CD4-positive, alpha-beta memory T cell (primary cell): ENCODE measurements at regions not wholly inside any gene's neighbourhood (a gene's known extent, or its start where the extent isn't known, plus 50 kb on each side); places are given as distances from the start of the nearest gene placed in this dataset.
"Not testable (repeated sequence)": the region's sequence is repeated elsewhere in the genome, so short reads cannot be mapped to it uniquely, and the experiment has no call there.

ENCODE experiments used
- CTCF ChIA-PET: fragments of 350-600 bp; sonication (Branson Sonifier 250); formaldehyde crosslinking; loops from one replicate; lab custom pipeline; 2021; ENCODE audit warnings: inconsistent platforms; ENCODE audit not compliant: partially characterized antibody; lab: Charles Lee
- POLR2A ChIA-PET: fragments of 350-600 bp; sonication (Branson Sonifier 250); formaldehyde crosslinking; loops from one replicate; lab custom pipeline; 2021; ENCODE audit not compliant: partially characterized antibody; lab: Charles Lee
- DNase-seq, 5 donors: peaks; one replicate each; pipeline versions ENCODE4 v3.0.0 to v3.0.0-alpha.2; 2020 to 2022; ENCODE audit warnings: mixed read lengths in 1 of 5
- H3K27ac ChIP-seq: one replicate; pipeline ENCODE4 v1.7.0; 2013; ENCODE audit warnings: low read depth, low read length
- H3K27me3 ChIP-seq: 2 replicates; pipeline ENCODE4 v1.7.0; 2013; ENCODE audit warnings: mild to moderate bottlenecking, low read length, moderate library complexity; ENCODE audit not compliant: insufficient read depth
- H3K36me3 ChIP-seq: 2 replicates; pipeline ENCODE4 v1.7.0; 2013; ENCODE audit warnings: mild to moderate bottlenecking, low read length, moderate library complexity; ENCODE audit not compliant: insufficient read depth
- H3K4me1 ChIP-seq: 2 replicates; pipeline ENCODE4 v1.7.0; 2013; ENCODE audit warnings: mild to moderate bottlenecking, low read length, moderate library complexity; ENCODE audit not compliant: insufficient read depth
- H3K4me3 ChIP-seq, 2 donors: one replicate each; pipeline ENCODE4 v1.7.0; 2013; ENCODE audit warnings: low read length in 2 of 2, mild to moderate bottlenecking in 1 of 2
- H3K9me3 ChIP-seq, 2 donors: one replicate each; pipeline ENCODE4 v1.7.0; 2013; ENCODE audit warnings: low read length in 2 of 2, control low read depth in 1 of 2; ENCODE audit not compliant: control insufficient read depth in 1 of 2
- H3K27ac Mint-ChIP-seq, 7 donors: one replicate each; pipeline ENCODE4 v1.8.0; 2020 to 2021; ENCODE audit warnings: mixed read lengths in 7 of 7, mild to moderate bottlenecking in 6 of 7, inconsistent platforms in 3 of 7, moderate library complexity in 3 of 7
- H3K27me3 Mint-ChIP-seq, 2 donors: one replicate each; pipeline ENCODE4 v1.8.0; 2020 to 2021; ENCODE audit warnings: mixed read lengths in 2 of 2
- H3K36me3 Mint-ChIP-seq, 2 donors: one replicate each; pipeline ENCODE4 v1.8.0; 2020 to 2021; ENCODE audit warnings: mixed read lengths in 2 of 2, inconsistent platforms in 1 of 2, mild to moderate bottlenecking in 1 of 2
- H3K4me1 Mint-ChIP-seq, 4 donors: one replicate each; pipeline ENCODE4 v1.8.0; 2020 to 2021; ENCODE audit warnings: mixed read lengths in 4 of 4, mild to moderate bottlenecking in 1 of 4
- H3K4me3 Mint-ChIP-seq, 8 donors: one replicate each; pipeline ENCODE4 v1.8.0; 2020 to 2021; ENCODE audit warnings: mixed read lengths in 8 of 8, mild to moderate bottlenecking in 7 of 8, moderate library complexity in 6 of 8, inconsistent platforms in 3 of 8
- H3K9me3 Mint-ChIP-seq, 8 donors: one replicate each; pipeline ENCODE4 v1.8.0; 2020 to 2021; ENCODE audit warnings: mixed read lengths in 8 of 8, mild to moderate bottlenecking in 5 of 8, inconsistent platforms in 3 of 8, moderate library complexity in 1 of 8
- intact Hi-C: fragments of 100-400 bp; cut with micrococcal nuclease; formaldehyde crosslinking; loops from one replicate; pipeline ENCODE4 v1.15.1; 2023

DNA sequence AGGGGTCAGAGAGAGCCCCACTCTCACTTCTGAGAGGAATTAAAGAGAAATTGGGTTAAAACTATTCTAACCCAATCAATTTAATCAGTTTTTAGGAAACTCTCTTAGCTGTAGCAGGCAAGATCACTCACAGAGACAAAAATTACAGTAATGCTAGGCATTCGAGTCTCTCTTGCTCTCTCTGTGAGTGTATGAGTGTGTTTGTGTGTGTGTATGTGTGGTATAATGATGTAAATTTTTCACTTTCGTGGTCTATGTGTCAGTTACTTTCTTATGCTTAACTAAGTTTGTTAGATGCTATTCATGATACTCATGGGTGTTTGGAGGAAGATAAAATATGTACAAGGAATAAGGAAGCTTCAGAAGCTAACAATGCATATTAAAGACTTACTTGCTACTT is 131.3 kb downstream of the FASLG start:
- Mint-ChIP-seq H3K27me3 (no peaks in the 10 kb centered on the region), H3K36me3 (no peaks in the 10 kb centered on the region), H3K27ac (no peak overlapping the region), H3K4me1 (no peaks in the 10 kb centered on the region), H3K4me3 (no peak overlapping the region), H3K9me3 (no peaks in the 10 kb centered on the region)
- intact Hi-C loops, result no loop called here
- ChIA-PET CTCF (interaction anchor here (1.9 kb wide), 1 partner anchor 11 kb away, joined by 7 read pairs; no protein-coding TSS in a partner anchor), POLR2A (no interaction called here)
- Histone ChIP-seq H3K9me3 (no peaks in the 10 kb centered on the region), H3K4me1 (no peaks in the 10 kb centered on the region), H3K4me3 (no peak overlapping the region), H3K27ac (no peak overlapping the region), H3K27me3 (no peaks in the 10 kb centered on the region), H3K36me3 (no peaks in the 10 kb centered on the region)
- DNase-seq, result no peak

DNA sequence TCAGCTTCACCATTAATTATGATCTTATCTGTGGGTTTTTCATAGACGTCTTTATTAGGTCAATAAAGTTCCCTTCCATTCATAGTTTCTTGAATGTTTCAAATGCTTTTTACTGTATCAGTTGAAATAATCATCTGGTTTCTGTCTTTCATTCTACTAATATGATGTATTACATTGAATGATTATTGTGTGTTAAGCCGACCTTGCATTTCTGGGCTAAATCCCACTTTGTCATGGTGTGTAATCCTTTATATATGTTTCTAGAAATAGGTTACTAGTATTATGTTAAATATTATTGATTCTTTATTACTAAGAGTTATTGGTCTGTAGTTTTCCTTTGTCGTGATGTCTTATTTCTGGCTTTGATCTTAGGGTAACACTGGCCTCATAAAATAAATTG is 134.9 kb downstream of the FASLG start:
- H3K9me3 Mint-ChIP-seq, result peaks cover 0 to 2% (median 0%) of the 10 kb centered on the region in 8 donors
- no peak overlapping the region for H3K27ac ChIP-seq
- intact Hi-C loops, result no loop called here
- H3K4me3 Mint-ChIP-seq, result no peak overlapping the region
- no peaks in the 10 kb centered on the region for H3K27me3 ChIP-seq
- no peaks in the 10 kb centered on the region for H3K4me1 ChIP-seq
- H3K4me1 Mint-ChIP-seq, result no peaks in the 10 kb centered on the region
- no peak for DNase-seq
- ChIA-PET POLR2A (no interaction called here), CTCF (interaction anchor here (0.9 kb wide), 1 partner anchor 52 kb away, joined by 3 read pairs; no protein-coding TSS in a partner anchor)
- no peaks in the 10 kb centered on the region for H3K36me3 ChIP-seq
- no peaks in the 10 kb centered on the region for H3K9me3 ChIP-seq
- peaks cover 0 to 3% of the 10 kb centered on the region in 2 donors for H3K27me3 Mint-ChIP-seq
- H3K4me3 ChIP-seq, result no peak overlapping the region
- no peak overlapping the region for H3K27ac Mint-ChIP-seq
- no peaks in the 10 kb centered on the region for H3K36me3 Mint-ChIP-seq

DNA sequence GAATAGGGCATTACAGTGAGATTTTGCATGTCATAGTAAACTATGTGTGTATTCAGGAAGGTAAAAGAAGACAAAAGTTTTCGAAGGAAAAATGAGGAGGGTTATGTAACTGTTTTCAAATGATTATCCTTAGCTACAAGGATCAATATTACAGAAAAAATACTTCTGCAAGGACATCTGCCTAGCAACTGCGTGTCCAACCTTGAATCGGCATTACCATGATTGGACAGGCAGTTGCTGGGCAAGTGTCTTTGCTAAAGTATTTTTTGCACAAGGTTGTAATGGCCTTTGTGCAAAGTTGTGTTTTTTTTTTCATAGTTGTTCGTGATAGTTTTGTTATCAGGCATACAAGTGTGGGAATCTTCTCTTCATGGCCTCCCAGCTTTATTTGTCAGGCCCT is 136.8 kb downstream of the FASLG start:
- Mint-ChIP-seq H3K4me3 (no peak overlapping the region), H3K36me3 (no peaks in the 10 kb centered on the region), H3K9me3 (peaks cover 0 to 2% (median 0%) of the 10 kb centered on the region in 8 donors), H3K27me3 (peaks cover 0 to 3% of the 10 kb centered on the region in 2 donors), H3K4me1 (no peaks in the 10 kb centered on the region), H3K27ac (no peak overlapping the region)
- Histone ChIP-seq H3K4me3 (no peak overlapping the region), H3K36me3 (no peaks in the 10 kb centered on the region), H3K9me3 (no peaks in the 10 kb centered on the region), H3K4me1 (no peaks in the 10 kb centered on the region), H3K27ac (no peak overlapping the region), H3K27me3 (no peaks in the 10 kb centered on the region)
- DNase-seq, result no peak
- CTCF ChIA-PET, result no interaction called here
- POLR2A ChIA-PET, result no interaction called here
- intact Hi-C loops, result no loop called here

DNA sequence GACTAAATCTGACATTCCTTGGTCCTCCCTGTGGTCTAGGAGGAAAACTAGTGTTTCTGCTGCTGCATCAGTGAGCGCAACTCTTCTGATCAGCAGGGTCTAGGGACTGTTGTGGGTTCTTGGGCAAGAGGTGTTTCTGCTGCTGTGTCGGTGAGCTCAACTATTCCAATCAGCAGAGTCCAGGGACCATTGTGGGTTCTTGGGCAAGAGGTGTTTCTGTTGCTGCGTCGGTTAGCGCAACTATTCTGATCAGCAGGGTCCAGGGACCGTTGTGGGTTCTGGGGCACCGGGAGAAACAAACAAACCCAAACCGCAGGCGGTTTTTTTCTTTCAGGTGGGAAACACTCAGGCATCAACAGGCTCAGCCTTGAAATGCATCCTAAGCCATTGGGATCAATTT is 140.9 kb downstream of the FASLG start:
- CTCF ChIA-PET, H3K27ac Mint-ChIP-seq: not testable (repeated sequence)

GRCh38 chr1:172801771-172802322 is 142.9 kb downstream of the FASLG start:
- peaks cover 0 to 29% (median 15%) of the 10 kb centered on the region in 8 donors for H3K9me3 Mint-ChIP-seq
- intact Hi-C loops, result no loop called here
- DNase-seq, result no peak
- no peak overlapping the region for H3K4me3 Mint-ChIP-seq
- H3K36me3 Mint-ChIP-seq, result peaks cover 0 to 4% of the 10 kb centered on the region in 2 donors
- H3K4me3 ChIP-seq, result no peak overlapping the region
- no peaks in the 10 kb centered on the region for H3K4me1 ChIP-seq
- H3K27me3 Mint-ChIP-seq, result no peaks in the 10 kb centered on the region
- CTCF ChIA-PET, result no interaction called here
- no peaks in the 10 kb centered on the region for H3K4me1 Mint-ChIP-seq
- H3K9me3 ChIP-seq, result no peaks in the 10 kb centered on the region
- POLR2A ChIA-PET, result no interaction called here
- no peaks in the 10 kb centered on the region for H3K27me3 ChIP-seq
- H3K27ac ChIP-seq, result no peak overlapping the region
- no peaks in the 10 kb centered on the region for H3K36me3 ChIP-seq
- peak overlapping the region in 1 of 7 donors; percentile 16 for H3K27ac Mint-ChIP-seq

More for the DNA sequence above, 140.9 kb downstream of the FASLG start:
- peaks cover 0 to 23% (median 10%) of the 10 kb centered on the region in 8 donors for H3K9me3 Mint-ChIP-seq
- POLR2A ChIA-PET, H3K36me3 ChIP-seq, DNase-seq, H3K36me3 Mint-ChIP-seq, H3K4me1 Mint-ChIP-seq, H3K4me1 ChIP-seq, H3K27ac ChIP-seq, intact Hi-C loops, H3K9me3 ChIP-seq, H3K4me3 ChIP-seq, H3K27me3 ChIP-seq, H3K4me3 Mint-ChIP-seq, H3K27me3 Mint-ChIP-seq: not testable (repeated sequence)

- H3K4me1 Mint-ChIP-seq, result peaks cover 0 to 4% (median 0%) of the 10 kb centered on the region in 4 donors
- ChIA-PET POLR2A (no interaction called here), CTCF (interaction anchor here (1.2 kb wide), 1 partner anchor 14 kb away, joined by 3 read pairs; no protein-coding TSS in a partner anchor)
- peaks cover 0 to 15% (median 11%) of the 10 kb centered on the region in 8 donors for H3K9me3 Mint-ChIP-seq
- no peaks in the 10 kb centered on the region for H3K4me1 ChIP-seq
- no peak overlapping the region for H3K27ac Mint-ChIP-seq
- no peaks in the 10 kb centered on the region for H3K36me3 ChIP-seq
- H3K27ac ChIP-seq, result no peak overlapping the region
- H3K27me3 ChIP-seq, result no peaks in the 10 kb centered on the region
- H3K4me3 Mint-ChIP-seq, result no peak overlapping the region
- peaks cover 3 to 4% of the 10 kb centered on the region in 2 donors for H3K36me3 Mint-ChIP-seq
- H3K4me3 ChIP-seq, result no peak overlapping the region
- H3K27me3 Mint-ChIP-seq, result no peaks in the 10 kb centered on the region
- DNase-seq, result no peak
- no peaks in the 10 kb centered on the region for H3K9me3 ChIP-seq
- intact Hi-C loops, result no loop called here
These were observed 150.8 kb downstream of the FASLG start for GRCh38 chr1:172809750-172810149.

- intact Hi-C loops, result no loop called here
- CTCF ChIA-PET, result interaction anchor here (1.2 to 1.4 kb wide), 2 partner anchors 13 to 31 kb away, joined by 3 to 4 read pairs; no protein-coding TSS in a partner anchor
- no peak for DNase-seq
- Histone ChIP-seq H3K36me3 (no peaks in the 10 kb centered on the region), H3K4me1 (no peaks in the 10 kb centered on the region), H3K4me3 (no peak overlapping the region), H3K9me3 (no peaks in the 10 kb centered on the region), H3K27ac (no peak overlapping the region), H3K27me3 (no peaks in the 10 kb centered on the region)
- Mint-ChIP-seq H3K27ac (no peak overlapping the region), H3K36me3 (peaks cover 3 to 4% of the 10 kb centered on the region in 2 donors), H3K9me3 (peaks cover 4 to 16% (median 12%) of the 10 kb centered on the region in 8 donors), H3K27me3 (no peaks in the 10 kb centered on the region), H3K4me1 (peaks cover 0 to 4% (median 0%) of the 10 kb centered on the region in 4 donors), H3K4me3 (no peak overlapping the region)
- POLR2A ChIA-PET, result no interaction called here
These were observed 151.7 kb downstream of the FASLG start for GRCh38 chr1:172810480-172811175.
